Lung microvascular endothelial cell (primary cell): ENCODE measurements at regions not wholly inside any gene's neighbourhood (a gene's known extent, or its start where the extent isn't known, plus 50 kb on each side); places are given as distances from the start of the nearest gene placed in this dataset.
"Not testable (repeated sequence)": the region's sequence is repeated elsewhere in the genome, so short reads cannot be mapped to it uniquely, and the experiment has no call there.

Source experiments
- DNase-seq, 2 donors: peaks; one replicate each; pipeline versions ENCODE4 v3.0.0 to v3.0.0-alpha.2; 2010; ENCODE audit warnings: low read depth in 2 of 2

- DNase-seq: no peak
Observed at GRCh38 chr2:128611421-128612320, 293.0 kb upstream of the HS6ST1 start.

GRCh38 chr2:128612628-128613027, 294.0 kb upstream of the HS6ST1 start:
- DNase-seq: no peak

- no peak for DNase-seq
Observed at GRCh38 chr2:128613351-128613750, 294.7 kb upstream of the HS6ST1 start.

- DNase-seq: no peak
Observed at GRCh38 chr2:128613876-128614275, 295.2 kb upstream of the HS6ST1 start.

GRCh38 chr2:128614907-128615306, 296.2 kb upstream of the HS6ST1 start:
- DNase-seq: not testable (repeated sequence)

GRCh38 chr2:128615571-128615970, 296.9 kb upstream of the HS6ST1 start:
- no peak for DNase-seq

GRCh38 chr2:128617029-128617590, 298.4 kb upstream of the HS6ST1 start:
- no peak for DNase-seq

- DNase-seq: no peak
Observed at GRCh38 chr2:128617661-128618060, 299.0 kb upstream of the HS6ST1 start.

GRCh38 chr2:128618642-128619041, 300.0 kb upstream of the HS6ST1 start:
- DNase-seq: no peak

- DNase-seq: no peak
Observed at GRCh38 chr2:128619471-128620325, 301.0 kb upstream of the HS6ST1 start.

- no peak for DNase-seq
Observed at GRCh38 chr2:128621074-128621473, 302.4 kb upstream of the HS6ST1 start.

GRCh38 chr2:128622371-128622770, 303.7 kb upstream of the HS6ST1 start:
- no peak for DNase-seq

GRCh38 chr2:128622955-128623620, 304.4 kb upstream of the HS6ST1 start:
- no peak for DNase-seq

GRCh38 chr2:128623776-128624761, 305.4 kb upstream of the HS6ST1 start:
- DNase-seq: no peak

- DNase-seq: no peak
Observed at GRCh38 chr2:128624956-128625355, 306.3 kb upstream of the HS6ST1 start.

- DNase-seq: no peak
Observed at GRCh38 chr2:128625421-128625820, 306.8 kb upstream of the HS6ST1 start.

GRCh38 chr2:128625963-128626759, 307.5 kb upstream of the HS6ST1 start:
- no peak for DNase-seq

GRCh38 chr2:128626760-128627511, 308.3 kb upstream of the HS6ST1 start:
- DNase-seq: no peak

GRCh38 chr2:128628206-128628605, 309.5 kb upstream of the HS6ST1 start:
- DNase-seq: no peak
